Activated B cell treated with CpG ODN at 0.5 μM for 24 hours (primary cell): ENCODE measurements at regions not wholly inside any gene's neighbourhood (a gene's known extent, or its start where the extent isn't known, plus 50 kb on each side); places are given as distances from the start of the nearest gene placed in this dataset.

Source experiments
- ATAC-seq: fragments of 200-7000 bp; cut with Tn5 transposase; one replicate; pipeline ENCODE4 v1.10.0; 2021; ENCODE audit warnings: low read depth, mild to moderate bottlenecking, moderate library complexity
- CTCF ChIA-PET: fragments of 350-600 bp; sonication (Branson Sonifier 250); formaldehyde crosslinking; loops from one replicate; lab custom pipeline; 2021; ENCODE audit warnings: antibody characterized with exemption; lab: Charles Lee
- POLR2A ChIA-PET: fragments of 350-600 bp; sonication (Branson Sonifier 250); formaldehyde crosslinking; loops from one replicate; lab custom pipeline; 2021; ENCODE audit warnings: antibody characterized with exemption; lab: Charles Lee
- DNase-seq: peaks from one replicate; pipeline ENCODE4 v3.0.0; 2022
- H3K27ac Mint-ChIP-seq: one replicate; pipeline ENCODE4 v1.8.0; 2020; ENCODE audit warnings: mixed read lengths
- H3K27me3 Mint-ChIP-seq: one replicate; pipeline ENCODE4 v1.8.0; 2021; ENCODE audit warnings: mixed read lengths
- H3K36me3 Mint-ChIP-seq: one replicate; pipeline ENCODE4 v1.8.0; 2021; ENCODE audit warnings: low read depth, mixed read lengths
- H3K4me1 Mint-ChIP-seq: one replicate; pipeline ENCODE4 v1.8.0; 2021; ENCODE audit warnings: mixed read lengths
- H3K4me3 Mint-ChIP-seq: one replicate; pipeline ENCODE4 v1.8.0; 2020; ENCODE audit warnings: mild to moderate bottlenecking, mixed read lengths
- H3K9me3 Mint-ChIP-seq: one replicate; pipeline ENCODE4 v1.8.0; 2020; ENCODE audit warnings: mixed read lengths
- CTCF ChIP-seq: fragments of 200-600 bp; IDR thresholded peaks from one replicate; pipeline ENCODE4 v1.8.0; 2022; ENCODE audit warnings: antibody characterized with exemption, mild to moderate bottlenecking
- intact Hi-C: fragments of 100-400 bp; cut with micrococcal nuclease; formaldehyde crosslinking; loops from one replicate; pipeline ENCODE4 v1.15.1; 2024

GRCh38 chr4:8731364-8731763 is 138.8 kb downstream of the CPZ start:
- no peak for TF ChIP-seq CTCF
- CTCF ChIA-PET = no interaction called here
- Mint-ChIP-seq H3K9me3 (peaks cover 7% of the 10 kb centered on the region), H3K36me3 (no peaks in the 10 kb centered on the region), H3K27ac (no peak overlapping the region), H3K4me1 (peaks cover 2% of the 10 kb centered on the region), H3K27me3 (peaks cover 4% of the 10 kb centered on the region), H3K4me3 (no peak overlapping the region)
- DNase-seq (no peak), ATAC-seq (no peak)
- intact Hi-C loops = no loop called here
- POLR2A ChIA-PET = no interaction called here

GRCh38 chr4:8730681-8731080 is 138.1 kb downstream of the CPZ start:
- ChIA-PET CTCF (no interaction called here), POLR2A (no interaction called here)
- Mint-ChIP-seq H3K27ac (no peak overlapping the region), H3K36me3 (no peaks in the 10 kb centered on the region), H3K4me3 (no peak overlapping the region), H3K27me3 (peaks cover 4% of the 10 kb centered on the region), H3K9me3 (peaks cover 7% of the 10 kb centered on the region), H3K4me1 (peaks cover 2% of the 10 kb centered on the region)
- DNase-seq (peak; percentile 2), ATAC-seq (no peak)
- intact Hi-C loops = no loop called here
- TF ChIP-seq CTCF = no peak

GRCh38 chr4:8730159-8730558 is 137.6 kb downstream of the CPZ start:
- ChIA-PET POLR2A (no interaction called here), CTCF (no interaction called here)
- no peaks in the 10 kb centered on the region for H3K36me3 Mint-ChIP-seq
- peaks cover 4% of the 10 kb centered on the region for H3K27me3 Mint-ChIP-seq
- TF ChIP-seq CTCF = no peak
- intact Hi-C loops = no loop called here
- no peak for ATAC-seq
- H3K27ac Mint-ChIP-seq = no peak overlapping the region
- H3K4me3 Mint-ChIP-seq = no peak overlapping the region
- peaks cover 7% of the 10 kb centered on the region for H3K9me3 Mint-ChIP-seq
- peak; percentile 4 for DNase-seq
- peaks cover 2% of the 10 kb centered on the region for H3K4me1 Mint-ChIP-seq

- ATAC-seq (no peak), DNase-seq (peak; percentile 13)
- Mint-ChIP-seq H3K36me3 (no peaks in the 10 kb centered on the region), H3K27ac (no peak overlapping the region), H3K4me3 (no peak overlapping the region), H3K4me1 (peaks cover 2% of the 10 kb centered on the region), H3K9me3 (peaks cover 7% of the 10 kb centered on the region), H3K27me3 (peaks cover 4% of the 10 kb centered on the region)
- CTCF ChIA-PET = no interaction called here
- no peak for TF ChIP-seq CTCF
- intact Hi-C loops = no loop called here
- POLR2A ChIA-PET = no interaction called here
Observed at GRCh38 chr4:8729408-8730149, 137.0 kb downstream of the CPZ start.

- peak; percentile 12 for DNase-seq
- ChIA-PET POLR2A (no interaction called here), CTCF (no interaction called here)
Observed at GRCh38 chr4:8728536-8729407, 136.2 kb downstream of the CPZ start.

More at GRCh38 chr4:8728536-8729407, 136.2 kb downstream of the CPZ start:
- H3K27me3 Mint-ChIP-seq = peaks cover 4% of the 10 kb centered on the region
- intact Hi-C loops = no loop called here
- ATAC-seq = no peak
- no peak overlapping the region for H3K4me3 Mint-ChIP-seq
- TF ChIP-seq CTCF = no peak
- H3K4me1 Mint-ChIP-seq = peaks cover 2% of the 10 kb centered on the region
- no peak overlapping the region for H3K27ac Mint-ChIP-seq
- H3K9me3 Mint-ChIP-seq = peaks cover under 1% of the 10 kb centered on the region
- no peaks in the 10 kb centered on the region for H3K36me3 Mint-ChIP-seq
